SK-N-SH treated with all-trans-retinoic acid at 6 μM for 48 hours (cell line): ENCODE measurements at regions not wholly inside any gene's neighbourhood (a gene's known extent, or its start where the extent isn't known, plus 50 kb on each side); places are given as distances from the start of the nearest gene placed in this dataset.

ENCODE experiments used
- ATAC-seq: fragments of 200-7000 bp; cut with Tn5 transposase; 3 replicates; pipeline ENCODE4 v1.9.1; 2020; ENCODE audit warnings: mild to moderate bottlenecking, moderate library complexity
- ARNTL ChIP-seq: fragments of 450-650 bp; formaldehyde crosslinking; IDR thresholded peaks from 2 replicates; pipeline ENCODE4 v1.5.0; 2020; ENCODE audit warnings: low read depth, mild to moderate bottlenecking, moderate library complexity, borderline replicate concordance
- BACH2 ChIP-seq: fragments of 250-450 bp; sonication (Bioruptor Pico); IDR thresholded peaks from 2 replicates; pipeline ENCODE4 v1.9.0; 2021; ENCODE audit warnings: mild to moderate bottlenecking, borderline replicate concordance
- CREB5 ChIP-seq: fragments of 250-450 bp; sonication (Bioruptor Pico); IDR thresholded peaks from 2 replicates; pipeline ENCODE4 v1.5.1; 2020; ENCODE audit warnings: low read depth, mild to moderate bottlenecking, moderate library complexity
- CSDC2 ChIP-seq: fragments of 250-450 bp; sonication (Bioruptor Pico); IDR thresholded peaks from 2 replicates; pipeline ENCODE4 v1.5.0; 2020; ENCODE audit warnings: mild to moderate bottlenecking, moderate library complexity
- CSRNP3 ChIP-seq: fragments of 250-450 bp; sonication (Bioruptor Pico); IDR thresholded peaks from 2 replicates; pipeline ENCODE4 v1.5.1; 2021; ENCODE audit warnings: mild to moderate bottlenecking, moderate library complexity
- ESRRG ChIP-seq: fragments of 250-450 bp; sonication (Bioruptor Pico); IDR thresholded peaks from 2 replicates; pipeline ENCODE4 v1.6.1; 2021; ENCODE audit warnings: mild to moderate bottlenecking
- GLIS3 ChIP-seq: fragments of 250-450 bp; sonication (Bioruptor Pico); IDR thresholded peaks from 2 replicates; pipeline ENCODE4 v1.5.0; 2020; ENCODE audit warnings: mild to moderate bottlenecking, moderate library complexity
- ISL1 ChIP-seq: fragments of 250-450 bp; sonication (Bioruptor Pico); IDR thresholded peaks from 2 replicates; pipeline ENCODE4 v2.1.2; 2022; ENCODE audit warnings: mild to moderate bottlenecking, moderate library complexity
- OSR1 ChIP-seq: fragments of 250-450 bp; sonication (Bioruptor Pico); IDR thresholded peaks from 2 replicates; pipeline ENCODE4 v1.8.0; 2022; ENCODE audit warnings: moderate library complexity, mild to moderate bottlenecking, inconsistent platforms
- PATZ1 ChIP-seq: fragments of 250-450 bp; sonication (Bioruptor Pico); IDR thresholded peaks from 2 replicates; pipeline ENCODE4 v1.8.0; 2020; ENCODE audit warnings: mild to moderate bottlenecking, moderate library complexity, borderline replicate concordance
- POU6F1 ChIP-seq: fragments of 250-450 bp; sonication (Bioruptor Pico); IDR thresholded peaks from 2 replicates; pipeline ENCODE4 v1.8.0; 2021; ENCODE audit warnings: low read depth, mild to moderate bottlenecking, moderate library complexity, borderline replicate concordance
- PPARA ChIP-seq: fragments of 250-450 bp; sonication (Bioruptor Pico); IDR thresholded peaks from 2 replicates; pipeline ENCODE4 v1.5.0; 2020; ENCODE audit warnings: mild to moderate bottlenecking, borderline replicate concordance
- RARB ChIP-seq: fragments of 250-450 bp; sonication (Bioruptor Pico); IDR thresholded peaks from 2 replicates; pipeline ENCODE4 v1.8.0; 2021; ENCODE audit warnings: mild to moderate bottlenecking, moderate library complexity
- SNAI2 ChIP-seq: fragments of 250-450 bp; sonication (Bioruptor Pico); IDR thresholded peaks from 2 replicates; pipeline ENCODE4 v1.5.0; 2020; ENCODE audit warnings: mild to moderate bottlenecking, moderate library complexity
- TCF4 ChIP-seq: fragments of 250-450 bp; sonication (Bioruptor Pico); IDR thresholded peaks from 2 replicates; pipeline ENCODE4 v1.8.0; 2021; ENCODE audit warnings: mild to moderate bottlenecking, moderate library complexity, borderline replicate concordance
- TOX ChIP-seq: fragments of 250-450 bp; sonication (Bioruptor Pico); IDR thresholded peaks from 2 replicates; pipeline ENCODE4 v1.8.0; 2021; ENCODE audit warnings: mild to moderate bottlenecking, moderate library complexity, borderline replicate concordance
- TSHZ2 ChIP-seq: fragments of 250-450 bp; sonication (Bioruptor Pico); IDR thresholded peaks from 2 replicates; pipeline ENCODE4 v1.5.0; 2020; ENCODE audit warnings: mild to moderate bottlenecking, moderate library complexity
- ZC3H10 ChIP-seq: fragments of 250-450 bp; sonication (Bioruptor Pico); IDR thresholded peaks from 2 replicates; pipeline ENCODE4 v1.5.1; 2021; ENCODE audit warnings: mild to moderate bottlenecking, moderate library complexity
- ZFP3 ChIP-seq: fragments of 250-450 bp; sonication (Bioruptor Pico); IDR thresholded peaks from 2 replicates; pipeline ENCODE4 v1.5.0; 2020; ENCODE audit warnings: mild to moderate bottlenecking, moderate library complexity
- ZFP30 ChIP-seq: fragments of 450-650 bp; formaldehyde crosslinking; IDR thresholded peaks from 2 replicates; pipeline ENCODE4 v1.5.0; 2022; ENCODE audit warnings: mild to moderate bottlenecking, moderate library complexity
- ZNF565 ChIP-seq: fragments of 450-650 bp; formaldehyde crosslinking; conservative IDR thresholded peaks from 2 replicates; pipeline ENCODE4 v1.5.0; 2020; ENCODE audit warnings: low read depth, mild to moderate bottlenecking, moderate library complexity
- ZNF70 ChIP-seq: fragments of 450-650 bp; formaldehyde crosslinking; IDR thresholded peaks from 2 replicates; pipeline ENCODE4 v1.5.0; 2020; ENCODE audit warnings: mild to moderate bottlenecking, moderate library complexity
- ZNF8 ChIP-seq: fragments of 450-650 bp; formaldehyde crosslinking; IDR thresholded peaks from 2 replicates; pipeline ENCODE4 v1.5.0; 2020; ENCODE audit warnings: mild to moderate bottlenecking, moderate library complexity

- ATAC-seq = peak; percentile 87
- peak; percentile 78 for TF ChIP-seq ISL1 (CRISPR knock-in tag)
- no peak for TF ChIP-seq CSDC2 (CRISPR knock-in tag)
- TF ChIP-seq CREB5 (CRISPR knock-in tag) = peak; percentile 43; the same call in 1 of the 2 replicates
These were observed 879.8 kb upstream of the PIK3C3 start for GRCh38 chr18:41075212-41075611.

- peak; percentile 72; the same call in 1 of the 2 replicates for TF ChIP-seq GLIS3 (CRISPR knock-in tag)
- TF ChIP-seq POU6F1 (CRISPR knock-in tag) = peak; percentile 17; the same call in 1 of the 2 replicates
- TF ChIP-seq PPARA (CRISPR knock-in tag) = no peak
- TF ChIP-seq TOX (CRISPR knock-in tag) = peak; percentile 62; the same call in 1 of the 2 replicates
- TF ChIP-seq TSHZ2 (CRISPR knock-in tag) = no peak
- no peak for TF ChIP-seq ARNTL (CRISPR knock-in tag)
- TF ChIP-seq TCF4 (CRISPR knock-in tag) = no peak
- no peak for TF ChIP-seq ZNF565 (CRISPR knock-in tag)
- TF ChIP-seq RARB (CRISPR knock-in tag) = no peak
- peak; percentile 72; the same call in 1 of the 2 replicates for TF ChIP-seq PATZ1 (CRISPR knock-in tag)
- TF ChIP-seq CSDC2 (CRISPR knock-in tag) = peak; percentile 89
- no peak for TF ChIP-seq ZNF8 (CRISPR knock-in tag)
- TF ChIP-seq ZFP3 (CRISPR knock-in tag) = peak; percentile 59; the same call in 1 of the 2 replicates
- no peak for TF ChIP-seq ZNF70
- TF ChIP-seq BACH2 = no peak
- peak; percentile 70; the same call in 1 of the 2 replicates for TF ChIP-seq CREB5 (CRISPR knock-in tag)
- peak; percentile 95 for TF ChIP-seq ISL1 (CRISPR knock-in tag)
- 0 out of 2 replicates have a peak, but pooled peaks have one; percentile 55 for TF ChIP-seq ZC3H10
- TF ChIP-seq CSRNP3 (CRISPR knock-in tag) = no peak
- TF ChIP-seq OSR1 (CRISPR knock-in tag) = no peak
- peak; percentile 67; the same call in 1 of the 2 replicates for TF ChIP-seq SNAI2 (CRISPR knock-in tag)
- no peak for TF ChIP-seq ZFP30 (CRISPR knock-in tag)
- 0 out of 2 replicates have a peak, but pooled peaks have one; percentile 23 for TF ChIP-seq ESRRG (CRISPR knock-in tag)
- ATAC-seq = peak; percentile 81
These were observed 881.6 kb upstream of the PIK3C3 start for GRCh38 chr18:41073372-41073954.
